NCI-H82 treated with DMSO at 0.1 percent for 48 hours (cell line): ENCODE measurements at regions not wholly inside any gene's neighbourhood (a gene's known extent, or its start where the extent isn't known, plus 50 kb on each side); places are given as distances from the start of the nearest gene placed in this dataset.
"Not testable (repeated sequence)": the region's sequence is repeated elsewhere in the genome, so short reads cannot be mapped to it uniquely, and the experiment has no call there.

Source experiments
- DNase-seq: peaks from one replicate; lab custom pipeline; 2025; ENCODE audit not compliant: unreplicated experiment; lab: John Stamatoyannopoulos, UW

- DNase-seq, result no peak
These were observed 111.3 kb upstream of the PALMD start for GRCh38 chr1:99534638-99534930.

GRCh38 chr1:99535470-99536164 is 110.3 kb upstream of the PALMD start:
- DNase-seq, result no peak

GRCh38 chr1:99537886-99538617 is 107.9 kb upstream of the PALMD start:
- DNase-seq, result no peak

- DNase-seq, result no peak
These were observed 107.3 kb upstream of the PALMD start for GRCh38 chr1:99538618-99538956.

- no peak for DNase-seq
These were observed 106.8 kb upstream of the PALMD start for GRCh38 chr1:99539131-99539530.

GRCh38 chr1:99540744-99541143 is 105.2 kb upstream of the PALMD start:
- DNase-seq, result no peak

- no peak for DNase-seq
These were observed 101.6 kb upstream of the PALMD start for GRCh38 chr1:99544328-99544727.

- DNase-seq, result no peak
These were observed 99.2 kb upstream of the PALMD start for GRCh38 chr1:99546432-99547416.

GRCh38 chr1:99548943-99549605 is 96.8 kb upstream of the PALMD start:
- DNase-seq, result peak; percentile 64

GRCh38 chr1:99550198-99550597 is 95.7 kb upstream of the PALMD start:
- peak; percentile 94 for DNase-seq

- no peak for DNase-seq
These were observed 93.9 kb upstream of the PALMD start for GRCh38 chr1:99551812-99552614.

GRCh38 chr1:99553301-99553700 is 92.6 kb upstream of the PALMD start:
- DNase-seq, result no peak

GRCh38 chr1:99553819-99554218 is 92.1 kb upstream of the PALMD start:
- not testable (repeated sequence) for DNase-seq

- DNase-seq, result no peak
These were observed 91.2 kb upstream of the PALMD start for GRCh38 chr1:99554727-99555126.

- no peak for DNase-seq
These were observed 88.2 kb upstream of the PALMD start for GRCh38 chr1:99557546-99558202.

GRCh38 chr1:99559166-99559565 is 86.7 kb upstream of the PALMD start:
- DNase-seq, result no peak

GRCh38 chr1:99560207-99561040 is 85.5 kb upstream of the PALMD start:
- DNase-seq, result peak; percentile 61

GRCh38 chr1:99561952-99562351 is 84.0 kb upstream of the PALMD start:
- no peak for DNase-seq
